ENCODE measurements at regions not wholly inside any gene's neighbourhood (a gene's known extent, or its start where the extent isn't known, plus 50 kb on each side); places are given as distances from the start of the nearest gene placed in this dataset.

- DNase-seq = no peak
- Histone ChIP-seq H3K4me1 (no peaks in the 10 kb centered on the region), H3K27ac (no peak overlapping the region), H3K36me3 (no peaks in the 10 kb centered on the region), H3K27me3 (no peaks in the 10 kb centered on the region), H3K9me3 (no peaks in the 10 kb centered on the region), H3K4me3 (no peak overlapping the region)
- intact Hi-C loops (cut with DNase I) = no loop called here
- TF ChIP-seq CTCF (IDR thresholded peaks at IDR 0.05) = no peak
- no peak for ATAC-seq
These were observed 52.1 kb upstream of the SESN3 start for GRCh38 chr11:95283146-95283545.

- Histone ChIP-seq H3K27ac (no peak overlapping the region), H3K4me3 (no peak overlapping the region), H3K9me3 (no peaks in the 10 kb centered on the region), H3K4me1 (no peaks in the 10 kb centered on the region), H3K27me3 (no peaks in the 10 kb centered on the region), H3K36me3 (no peaks in the 10 kb centered on the region)
- ATAC-seq (peak; percentile 52), DNase-seq (no peak)
- intact Hi-C loops (cut with DNase I) = no loop called here
- no peak for TF ChIP-seq CTCF (IDR thresholded peaks at IDR 0.05)
These were observed 51.3 kb upstream of the SESN3 start for GRCh38 chr11:95282291-95282751.

Data from upper lobe of right lung (tissue), 1 donor.